ENCODE measurements at regions not wholly inside any gene's neighbourhood (a gene's known extent, or its start where the extent isn't known, plus 50 kb on each side); places are given as distances from the start of the nearest gene placed in this dataset.

DNA sequence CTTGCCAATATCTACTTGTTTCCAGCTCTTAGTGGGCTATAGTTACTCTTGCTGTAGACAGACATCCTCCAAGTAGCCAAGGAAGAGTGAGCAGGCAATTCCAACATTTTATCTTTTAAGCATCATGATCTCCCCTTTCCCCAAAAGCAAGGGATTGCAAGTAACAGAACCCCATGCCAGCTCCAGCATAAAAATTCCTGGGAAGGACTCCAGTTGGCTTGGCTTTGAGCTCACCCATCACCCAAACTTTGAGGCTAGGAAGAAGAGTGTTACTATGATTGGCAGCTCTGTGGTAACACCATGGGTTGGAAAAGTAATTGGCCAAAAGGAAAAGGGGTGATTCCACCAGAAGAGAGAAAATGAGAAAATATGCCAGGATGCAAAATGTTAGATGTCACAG is 1086.4 kb upstream of the RBFOX1 start:
- TF ChIP-seq, protein P1, sequence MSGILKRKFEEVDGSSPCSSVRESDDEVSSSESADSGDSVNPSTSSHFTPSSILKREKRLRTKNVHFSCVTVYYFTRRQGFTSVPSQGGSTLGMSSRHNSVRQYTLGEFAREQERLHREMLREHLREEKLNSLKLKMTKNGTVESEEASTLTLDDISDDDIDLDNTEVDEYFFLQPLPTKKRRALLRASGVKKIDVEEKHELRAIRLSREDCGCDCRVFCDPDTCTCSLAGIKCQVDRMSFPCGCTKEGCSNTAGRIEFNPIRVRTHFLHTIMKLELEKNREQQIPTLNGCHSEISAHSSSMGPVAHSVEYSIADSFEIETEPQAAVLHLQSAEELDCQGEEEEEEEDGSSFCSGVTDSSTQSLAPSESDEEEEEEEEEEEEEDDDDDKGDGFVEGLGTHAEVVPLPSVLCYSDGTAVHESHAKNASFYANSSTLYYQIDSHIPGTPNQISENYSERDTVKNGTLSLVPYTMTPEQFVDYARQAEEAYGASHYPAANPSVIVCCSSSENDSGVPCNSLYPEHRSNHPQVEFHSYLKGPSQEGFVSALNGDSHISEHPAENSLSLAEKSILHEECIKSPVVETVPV (CRISPR knock-in tag; IDR thresholded peaks at IDR 0.05): no peak
- no peak for TF ChIP-seq RARB (CRISPR knock-in tag; IDR thresholded peaks at IDR 0.05)
- no peak for ATAC-seq

DNA sequence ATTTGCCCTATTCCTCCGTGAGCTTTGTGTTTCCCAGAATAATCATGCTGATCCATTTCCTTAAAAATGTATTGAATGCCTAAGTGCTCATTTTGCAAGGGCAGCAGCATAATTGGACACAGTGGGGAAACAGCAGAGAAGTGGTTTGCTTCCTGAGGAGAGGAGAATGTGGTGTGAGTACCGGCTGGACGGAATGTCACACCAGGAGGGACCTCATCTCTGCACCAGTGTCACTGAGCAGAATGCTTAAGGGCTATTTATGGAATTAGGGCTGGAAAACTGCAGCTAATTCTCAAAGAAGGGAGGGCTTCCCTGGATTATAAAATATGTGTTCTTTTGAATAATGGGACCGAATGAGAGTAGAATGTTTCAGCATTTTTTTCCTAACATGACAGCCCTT is 1100.6 kb upstream of the RBFOX1 start:
- no peak for ATAC-seq

DNA sequence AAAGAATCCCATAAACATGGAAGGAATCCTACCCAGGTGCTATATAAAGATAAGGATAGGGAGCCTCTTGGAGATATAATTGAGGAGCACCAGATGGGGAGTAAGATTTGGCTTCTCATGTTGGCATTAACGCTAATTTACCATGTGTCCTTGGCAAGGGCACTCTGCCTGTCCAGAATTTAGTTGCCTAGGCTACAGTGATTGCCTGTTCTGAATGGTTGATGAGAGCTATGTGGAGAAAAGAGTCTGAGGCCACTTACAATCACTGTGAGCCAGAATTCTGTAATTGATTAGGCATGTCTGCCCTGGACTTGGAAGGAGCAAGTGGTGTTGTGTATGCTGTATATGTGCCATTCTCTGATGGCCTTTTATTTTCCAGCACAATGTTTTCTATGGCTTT is 1101.2 kb upstream of the RBFOX1 start:
- TF ChIP-seq SNAI2 (CRISPR knock-in tag; IDR thresholded peaks at IDR 0.05) (no peak), ARNTL (CRISPR knock-in tag; IDR thresholded peaks at IDR 0.05; ENCODE audit: borderline replicate concordance, low read depth) (no peak), ZNF565 (CRISPR knock-in tag; conservative IDR thresholded peaks at IDR 0.05; ENCODE audit: low read depth) (no peak), RARB (CRISPR knock-in tag; IDR thresholded peaks at IDR 0.05) (no peak), TOX (CRISPR knock-in tag; IDR thresholded peaks at IDR 0.05; ENCODE audit: borderline replicate concordance) (no peak), PPARA (CRISPR knock-in tag; IDR thresholded peaks at IDR 0.05; ENCODE audit: borderline replicate concordance) (no peak), ZC3H10 (CRISPR knock-in tag; IDR thresholded peaks at IDR 0.05) (no peak), ZNF8 (CRISPR knock-in tag; IDR thresholded peaks at IDR 0.05) (no peak), ZFP30 (CRISPR knock-in tag; IDR thresholded peaks at IDR 0.05) (no peak), TCF4 (CRISPR knock-in tag; IDR thresholded peaks at IDR 0.05; ENCODE audit: borderline replicate concordance) (no peak), ISL1 (CRISPR knock-in tag; IDR thresholded peaks at IDR 0.05) (no peak)
- TF ChIP-seq, protein P1 (CRISPR knock-in tag; IDR thresholded peaks at IDR 0.05): no peak
- TF ChIP-seq, protein P2, sequence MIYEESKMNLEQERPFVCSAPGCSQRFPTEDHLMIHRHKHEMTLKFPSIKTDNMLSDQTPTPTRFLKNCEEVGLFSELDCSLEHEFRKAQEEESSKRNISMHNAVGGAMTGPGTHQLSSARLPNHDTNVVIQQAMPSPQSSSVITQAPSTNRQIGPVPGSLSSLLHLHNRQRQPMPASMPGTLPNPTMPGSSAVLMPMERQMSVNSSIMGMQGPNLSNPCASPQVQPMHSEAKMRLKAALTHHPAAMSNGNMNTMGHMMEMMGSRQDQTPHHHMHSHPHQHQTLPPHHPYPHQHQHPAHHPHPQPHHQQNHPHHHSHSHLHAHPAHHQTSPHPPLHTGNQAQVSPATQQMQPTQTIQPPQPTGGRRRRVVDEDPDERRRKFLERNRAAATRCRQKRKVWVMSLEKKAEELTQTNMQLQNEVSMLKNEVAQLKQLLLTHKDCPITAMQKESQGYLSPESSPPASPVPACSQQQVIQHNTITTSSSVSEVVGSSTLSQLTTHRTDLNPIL (CRISPR knock-in tag; IDR thresholded peaks at IDR 0.05; ENCODE audit: low read depth): no peak
- TF ChIP-seq, protein P3, sequence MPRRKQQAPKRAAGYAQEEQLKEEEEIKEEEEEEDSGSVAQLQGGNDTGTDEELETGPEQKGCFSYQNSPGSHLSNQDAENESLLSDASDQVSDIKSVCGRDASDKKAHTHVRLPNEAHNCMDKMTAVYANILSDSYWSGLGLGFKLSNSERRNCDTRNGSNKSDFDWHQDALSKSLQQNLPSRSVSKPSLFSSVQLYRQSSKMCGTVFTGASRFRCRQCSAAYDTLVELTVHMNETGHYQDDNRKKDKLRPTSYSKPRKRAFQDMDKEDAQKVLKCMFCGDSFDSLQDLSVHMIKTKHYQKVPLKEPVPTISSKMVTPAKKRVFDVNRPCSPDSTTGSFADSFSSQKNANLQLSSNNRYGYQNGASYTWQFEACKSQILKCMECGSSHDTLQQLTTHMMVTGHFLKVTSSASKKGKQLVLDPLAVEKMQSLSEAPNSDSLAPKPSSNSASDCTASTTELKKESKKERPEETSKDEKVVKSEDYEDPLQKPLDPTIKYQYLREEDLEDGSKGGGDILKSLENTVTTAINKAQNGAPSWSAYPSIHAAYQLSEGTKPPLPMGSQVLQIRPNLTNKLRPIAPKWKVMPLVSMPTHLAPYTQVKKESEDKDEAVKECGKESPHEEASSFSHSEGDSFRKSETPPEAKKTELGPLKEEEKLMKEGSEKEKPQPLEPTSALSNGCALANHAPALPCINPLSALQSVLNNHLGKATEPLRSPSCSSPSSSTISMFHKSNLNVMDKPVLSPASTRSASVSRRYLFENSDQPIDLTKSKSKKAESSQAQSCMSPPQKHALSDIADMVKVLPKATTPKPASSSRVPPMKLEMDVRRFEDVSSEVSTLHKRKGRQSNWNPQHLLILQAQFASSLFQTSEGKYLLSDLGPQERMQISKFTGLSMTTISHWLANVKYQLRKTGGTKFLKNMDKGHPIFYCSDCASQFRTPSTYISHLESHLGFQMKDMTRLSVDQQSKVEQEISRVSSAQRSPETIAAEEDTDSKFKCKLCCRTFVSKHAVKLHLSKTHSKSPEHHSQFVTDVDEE (CRISPR knock-in tag; IDR thresholded peaks at IDR 0.05): no peak
- ATAC-seq: no peak

More for the DNA sequence above, 1100.6 kb upstream of the RBFOX1 start:
- no peak for TF ChIP-seq CSDC2 (CRISPR knock-in tag; IDR thresholded peaks at IDR 0.05)
- no peak for TF ChIP-seq ZNF70 (CRISPR knock-in tag; IDR thresholded peaks at IDR 0.05)
- TF ChIP-seq ISL1 (CRISPR knock-in tag; IDR thresholded peaks at IDR 0.05): no peak
- no peak for TF ChIP-seq ZFP3 (CRISPR knock-in tag; IDR thresholded peaks at IDR 0.05)
- no peak for TF ChIP-seq ZNF8 (CRISPR knock-in tag; IDR thresholded peaks at IDR 0.05)
- no peak for TF ChIP-seq ZFP30 (CRISPR knock-in tag; IDR thresholded peaks at IDR 0.05)
- no peak for TF ChIP-seq PPARA (CRISPR knock-in tag; IDR thresholded peaks at IDR 0.05; ENCODE audit: borderline replicate concordance)
- no peak for TF ChIP-seq GLIS3 (CRISPR knock-in tag; IDR thresholded peaks at IDR 0.05)
- TF ChIP-seq, protein P4, sequence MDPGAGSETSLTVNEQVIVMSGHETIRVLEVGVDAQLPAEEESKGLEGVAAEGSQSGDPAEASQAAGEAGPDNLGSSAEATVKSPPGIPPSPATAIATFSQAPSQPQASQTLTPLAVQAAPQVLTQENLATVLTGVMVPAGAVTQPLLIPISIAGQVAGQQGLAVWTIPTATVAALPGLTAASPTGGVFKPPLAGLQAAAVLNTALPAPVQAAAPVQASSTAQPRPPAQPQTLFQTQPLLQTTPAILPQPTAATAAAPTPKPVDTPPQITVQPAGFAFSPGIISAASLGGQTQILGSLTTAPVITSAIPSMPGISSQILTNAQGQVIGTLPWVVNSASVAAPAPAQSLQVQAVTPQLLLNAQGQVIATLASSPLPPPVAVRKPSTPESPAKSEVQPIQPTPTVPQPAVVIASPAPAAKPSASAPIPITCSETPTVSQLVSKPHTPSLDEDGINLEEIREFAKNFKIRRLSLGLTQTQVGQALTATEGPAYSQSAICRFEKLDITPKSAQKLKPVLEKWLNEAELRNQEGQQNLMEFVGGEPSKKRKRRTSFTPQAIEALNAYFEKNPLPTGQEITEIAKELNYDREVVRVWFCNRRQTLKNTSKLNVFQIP (CRISPR knock-in tag; IDR thresholded peaks at IDR 0.05; ENCODE audit: borderline replicate concordance, low read depth): no peak
- no peak for TF ChIP-seq OSR1 (CRISPR knock-in tag; IDR thresholded peaks at IDR 0.05)
- TF ChIP-seq SNAI2 (CRISPR knock-in tag; IDR thresholded peaks at IDR 0.05): no peak

DNA sequence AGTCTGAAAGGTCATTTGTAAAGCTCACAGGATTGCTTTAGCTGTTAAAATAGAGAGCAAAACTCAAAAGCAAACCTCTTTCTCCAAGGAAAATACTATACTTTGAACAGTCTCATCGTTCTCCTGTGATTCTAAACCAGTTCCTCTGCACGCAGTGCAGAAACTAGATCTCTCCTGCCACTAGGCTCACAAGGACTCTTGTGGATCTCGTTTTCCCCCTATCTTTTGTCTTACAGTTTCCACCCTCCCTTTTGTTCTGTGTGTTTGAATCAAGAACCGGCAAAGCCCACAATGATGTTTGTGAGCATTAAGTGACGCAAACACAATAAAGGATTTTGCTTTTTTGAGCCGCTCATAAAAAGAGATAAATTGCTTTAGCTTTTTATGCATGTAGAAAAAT is 1103.5 kb upstream of the RBFOX1 start:
- no peak for ATAC-seq
- TF ChIP-seq, protein P2 (CRISPR knock-in tag; IDR thresholded peaks at IDR 0.05; ENCODE audit: low read depth): no peak
- TF ChIP-seq ZFP30 (CRISPR knock-in tag; IDR thresholded peaks at IDR 0.05) (no peak), ZNF565 (CRISPR knock-in tag; conservative IDR thresholded peaks at IDR 0.05; ENCODE audit: low read depth) (no peak), TCF4 (CRISPR knock-in tag; IDR thresholded peaks at IDR 0.05; ENCODE audit: borderline replicate concordance) (no peak), ZFP3 (CRISPR knock-in tag; IDR thresholded peaks at IDR 0.05) (no peak), GLIS3 (CRISPR knock-in tag; IDR thresholded peaks at IDR 0.05) (no peak), SNAI2 (CRISPR knock-in tag; IDR thresholded peaks at IDR 0.05) (no peak), TOX (CRISPR knock-in tag; IDR thresholded peaks at IDR 0.05; ENCODE audit: borderline replicate concordance) (no peak), ZNF8 (CRISPR knock-in tag; IDR thresholded peaks at IDR 0.05) (no peak), ZNF70 (CRISPR knock-in tag; IDR thresholded peaks at IDR 0.05) (no peak), ESRRG (CRISPR knock-in tag; IDR thresholded peaks at IDR 0.05) (no peak), CSDC2 (CRISPR knock-in tag; IDR thresholded peaks at IDR 0.05) (no peak)
- TF ChIP-seq, protein P1 (CRISPR knock-in tag; IDR thresholded peaks at IDR 0.05): no peak

Data from SK-N-SH treated with all-trans-retinoic acid at 6 μM for 48 hours (cell line).